ENCODE measurements at regions not wholly inside any gene's neighbourhood (a gene's known extent, or its start where the extent isn't known, plus 50 kb on each side); places are given as distances from the start of the nearest gene placed in this dataset.

GRCh38 chr7:41326616-41327015 lies 376.3 kb downstream of the INHBA start:
- no peak for TF ChIP-seq CTCF (IDR thresholded peaks at IDR 0.05)
- TF ChIP-seq CBX2 (IDR thresholded peaks at IDR 0.05; ENCODE audit: borderline replicate concordance, low read depth): no peak
- no peak for TF ChIP-seq JUN (IDR thresholded peaks at IDR 0.05)
- TF ChIP-seq POLR2A (IDR thresholded peaks at IDR 0.05; ENCODE audit: low read length): no peak
- TF ChIP-seq KDM1A (IDR thresholded peaks at IDR 0.05; ENCODE audit: low read depth): no peak
- no peak for TF ChIP-seq NFE2L2 (conservative IDR thresholded peaks at IDR 0.05; ENCODE audit: low read length)
- no peak for TF ChIP-seq HOXA7 (CRISPR knock-in tag; IDR thresholded peaks at IDR 0.05)

Measured in A549 (cell line).